K562 (cell line): ENCODE measurements at regions not wholly inside any gene's neighbourhood (a gene's known extent, or its start where the extent isn't known, plus 50 kb on each side); places are given as distances from the start of the nearest gene placed in this dataset.

ENCODE experiments used
- ATAC-seq: fragments of 200-7000 bp; cut with Tn5 transposase; 3 replicates; pipeline ENCODE4 v1.9.1; 2020; ENCODE audit warnings: moderate library complexity
- BruUV-seq: library from RNA; stranded (reverse); fragments of 400-500 nt; replicated peaks from 2 replicates; lab custom pipeline; 2021; lab: Mats Ljungman, UMichigan
- CTCF ChIA-PET: fragments of 300-600 bp; formaldehyde crosslinking; extraction: SDS; loops from one replicate; lab custom pipeline; 2021; ENCODE audit warnings: low intra/inter-chr PET ratio; lab: Yijun Ruan, JAX
- POLR2A ChIA-PET: fragments of 300-600, 350-650 bp; sonication (Branson Sonifier 250); formaldehyde crosslinking; extraction: SDS; loops from one replicate; lab custom pipeline; 2021; ENCODE audit warnings: antibody characterized with exemption, inconsistent platforms; lab: Yijun Ruan, JAX
- DNase-seq, 4 experiments: peaks; one replicate each; pipeline versions ENCODE4 v3.0.0 to v3.0.0-alpha.2; 2011 to 2018; ENCODE audit warnings: low spot score in 3 of 4, mixed read lengths in 3 of 4; ENCODE audit errors: extremely low read depth in 1 of 4
- FAIRE-seq: peaks from 2 replicates; lab custom pipeline; 2011; peaks lifted over from hg19 to GRCh38; lab: Jason Lieb, UNC
- H2AFZ ChIP-seq: 2 replicates; pipeline ENCODE4 v1.6.0; 2011; ENCODE audit warnings: low read depth, low read length, control low read depth, inconsistent platforms
- H3K27ac ChIP-seq: fragments of 200-600 bp; 3 replicates; pipeline ENCODE4 v1.8.0; 2011; ENCODE audit warnings: low read depth, mild to moderate bottlenecking, control low read depth, inconsistent platforms, low read length, moderate library complexity, mixed read lengths; ENCODE audit errors: extremely low read depth
- H3K27me3 ChIP-seq, 2 experiments: fragments of 300-600 bp in 1 of 2; 2 replicates in 1 of 2; 3 replicates in 1 of 2; pipeline versions ENCODE4 v1.6.0 to v1.8.0; 2011; ENCODE audit warnings: inconsistent platforms in 2 of 2, low read length in 2 of 2, mild to moderate bottlenecking in 1 of 2, mixed read lengths in 1 of 2, moderate library complexity in 1 of 2; ENCODE audit not compliant: control insufficient read depth in 2 of 2, insufficient read depth in 2 of 2
- H3K36me3 ChIP-seq: fragments of 300-600 bp; 3 replicates; pipeline ENCODE4 v1.8.0; 2011; ENCODE audit warnings: mild to moderate bottlenecking, low read length, inconsistent platforms; ENCODE audit not compliant: control insufficient read depth, insufficient read depth
- H3K4me1 ChIP-seq, 2 experiments: fragments of 200-600 bp in 1 of 2; replicated peaks in 1 of 2; 2 replicates in 1 of 2; 3 replicates in 1 of 2; pipeline versions ENCODE4 v1.5.1 to v1.8.0; 2011; ENCODE audit warnings: inconsistent platforms in 2 of 2, low read length in 2 of 2, mild to moderate bottlenecking in 1 of 2, mixed read lengths in 1 of 2, moderate library complexity in 1 of 2; ENCODE audit not compliant: control insufficient read depth in 2 of 2, insufficient read depth in 2 of 2
- H3K4me2 ChIP-seq: 2 replicates; pipeline ENCODE4 v1.6.1; 2011; ENCODE audit warnings: low read length, control low read depth, inconsistent platforms, mixed read lengths; ENCODE audit not compliant: insufficient read depth
- H3K4me3 ChIP-seq: fragments of 200-600 bp; sonication (generic), shearing (Covaris generic); 2 replicates; pipeline ENCODE4 v1.5.1; 2016; ENCODE audit warnings: control low read depth, inconsistent platforms
- H3K79me2 ChIP-seq: fragments of 200-600 bp; 3 replicates; pipeline ENCODE4 v1.8.0; 2011; ENCODE audit warnings: low read length, inconsistent platforms; ENCODE audit not compliant: control insufficient read depth, insufficient read depth
- H3K9ac ChIP-seq, 2 experiments: 2 replicates each; pipeline versions ENCODE4 v1.6.0 to v1.6.1; 2011; ENCODE audit warnings: low read depth in 2 of 2, low read length in 2 of 2, control low read depth in 1 of 2, inconsistent platforms in 1 of 2, mild to moderate bottlenecking in 1 of 2, mixed read lengths in 1 of 2; ENCODE audit not compliant: insufficient read depth in 1 of 2
- H3K9me1 ChIP-seq: one replicate; pipeline ENCODE4 v1.6.0; 2011; ENCODE audit warnings: inconsistent platforms, mild to moderate bottlenecking, low read length, moderate library complexity; ENCODE audit not compliant: control insufficient read depth, insufficient read depth
- H3K9me3 ChIP-seq: replicated peaks from 2 replicates; pipeline ENCODE4 v1.5.1; 2011; ENCODE audit warnings: low read depth, low read length, inconsistent platforms; ENCODE audit not compliant: control insufficient read depth, insufficient read depth
- H4K20me1 ChIP-seq: replicated peaks from 2 replicates; pipeline ENCODE4 v1.6.1; 2011; ENCODE audit warnings: low read length, inconsistent platforms, mixed read lengths; ENCODE audit not compliant: control insufficient read depth, insufficient read depth
- ARNT ChIP-seq, 2 experiments: fragments of 450-650 bp; IDR thresholded peaks; 2 replicates each; pipeline ENCODE4 v1.6.1; 2016; ENCODE audit warnings: mild to moderate bottlenecking in 1 of 2
- EWSR1 ChIP-seq: fragments of 450-650 bp; IDR thresholded peaks from 2 replicates; pipeline ENCODE4 v1.6.1; 2018; ENCODE audit warnings: borderline replicate concordance, mild to moderate bottlenecking, low read depth, moderate library complexity; ENCODE audit not compliant: partially characterized antibody
- GABPB2 ChIP-seq: fragments of 250-450 bp; sonication (Bioruptor Pico); conservative IDR thresholded peaks from 2 replicates; pipeline ENCODE4 v1.5.1; 2021; ENCODE audit warnings: mild to moderate bottlenecking
- KDM1A ChIP-seq, 2 experiments: fragments of 450-650 bp; IDR thresholded peaks; 2 replicates each; pipeline ENCODE4 v1.6.1; 2016; ENCODE audit warnings: mild to moderate bottlenecking in 2 of 2
- KLF13 ChIP-seq: fragments of 450-650 bp; IDR thresholded peaks from 2 replicates; pipeline ENCODE4 v1.6.1; 2016; ENCODE audit warnings: missing genetic modification characterization, low read depth, mild to moderate bottlenecking, missing compliant biosample characterization, moderate library complexity, borderline replicate concordance
- NR0B1 ChIP-seq: fragments of 450-650 bp; IDR thresholded peaks from one replicate; pipeline ENCODE4 v1.6.1; 2018; ENCODE audit warnings: mild to moderate bottlenecking, moderate library complexity; ENCODE audit not compliant: partially characterized antibody
- SMAD2 ChIP-seq: fragments of 150-350 bp; IDR thresholded peaks from 2 replicates; pipeline ENCODE4 v1.6.1; 2014; ENCODE audit warnings: low read depth, mild to moderate bottlenecking, low read length
- TCF7L2 ChIP-seq: fragments of 150-350 bp; IDR thresholded peaks from 2 replicates; pipeline ENCODE4 v1.6.1; 2016; ENCODE audit warnings: low read depth, mild to moderate bottlenecking, low read length, moderate library complexity
- THRA ChIP-seq: fragments of 450-650 bp; IDR thresholded peaks from 2 replicates; pipeline ENCODE4 v1.6.1; 2017; ENCODE audit warnings: mild to moderate bottlenecking, moderate library complexity
- ZNF655 ChIP-seq: fragments of 250-450 bp; sonication (Bioruptor Pico); IDR thresholded peaks from 2 replicates; pipeline ENCODE4 v1.5.0; 2021
- ZNF830 ChIP-seq: fragments of 250-450 bp; sonication (Bioruptor Pico); IDR thresholded peaks from 2 replicates; pipeline ENCODE4 v1.5.0; 2021; ENCODE audit warnings: mild to moderate bottlenecking
- WGBS: fragments of 100-300 bp; shearing (Covaris generic); methylation state at CpG from one replicate; pipeline ENCODE4 v1.1.6; 2016; ENCODE audit warnings: low coverage, mixed read lengths; ENCODE audit not compliant: insufficient coverage; ENCODE audit errors: missing lambda C conversion rate; 5-methylcytosine and 5-hydroxymethylcytosine counted together
- in situ Hi-C: fragments of 300-500 bp; cut with MboI; formaldehyde crosslinking; loops from 4 replicates; pipeline ENCODE4 v1.15.0; 2018; ENCODE audit warnings: inconsistent platforms, mixed read lengths
- intact Hi-C: fragments of 100-400 bp; cut with micrococcal nuclease; formaldehyde crosslinking; loops from 2 replicates; pipeline ENCODE4 v1.14.2; 2022
- TF ChIP-seq, protein P1 (sequence below): fragments of 450-650 bp; formaldehyde crosslinking; IDR thresholded peaks from 2 replicates; pipeline ENCODE4 v1.4.0; 2022; ENCODE audit warnings: mild to moderate bottlenecking, moderate library complexity

DNA sequence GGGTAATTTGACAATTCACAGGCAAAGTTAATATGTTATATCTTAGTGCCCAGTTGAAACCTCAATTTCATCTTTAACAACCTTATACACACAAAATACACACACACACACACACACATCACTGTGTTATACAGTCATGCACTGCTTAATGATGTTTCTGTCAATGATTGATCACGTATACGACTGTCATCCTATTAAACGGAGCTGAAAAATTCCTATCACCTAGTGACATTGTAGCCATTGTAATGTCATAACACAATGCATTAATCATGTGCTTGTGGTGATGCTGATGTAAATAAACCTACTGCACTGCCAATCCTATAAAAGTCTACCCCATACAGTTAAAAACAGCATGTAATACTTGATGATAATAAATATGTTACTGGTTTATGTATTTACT is 64.8 kb upstream of the HLA-E start:
- ChIA-PET POLR2A (no interaction called here), CTCF (no interaction called here)
- Histone ChIP-seq H3K79me2 (no peaks in the 10 kb centered on the region), H3K36me3 (no peaks in the 10 kb centered on the region), H3K4me1 (no peaks in the 10 kb centered on the region), H3K4me3 (no peak overlapping the region), H3K27ac (no peak overlapping the region), H3K9me3 (no peaks in the 10 kb centered on the region), H3K27me3 (peaks cover 4 to 7% of the 10 kb centered on the region in 2 experiments; a peak in 4 of 5 replicates), H4K20me1 (no peaks in the 10 kb centered on the region), H2AFZ (no peak overlapping the region), H3K9ac (no peak overlapping the region), H3K9me1 (no peaks in the 10 kb centered on the region), H3K4me2 (no peak overlapping the region)
- ATAC-seq = no peak
- peak; percentile 11 for FAIRE-seq
- 1% methylated on average over 3 of the region's 3 CpGs for WGBS
- BruUV-seq = no TSS peak
- TF ChIP-seq NR0B1 (no peak), ARNT (IDR thresholded peaks at IDR 0.05) (no peak), GABPB2 (no peak), KLF13 (tag) (no peak), SMAD2 (no peak), EWSR1 (no peak), KDM1A (IDR thresholded peaks at IDR 0.05) (no peak), ZNF830 (no peak), THRA (no peak), TCF7L2 (no peak), ZNF655 (CRISPR knock-in tag) (no peak)
- TF ChIP-seq, protein P1, sequence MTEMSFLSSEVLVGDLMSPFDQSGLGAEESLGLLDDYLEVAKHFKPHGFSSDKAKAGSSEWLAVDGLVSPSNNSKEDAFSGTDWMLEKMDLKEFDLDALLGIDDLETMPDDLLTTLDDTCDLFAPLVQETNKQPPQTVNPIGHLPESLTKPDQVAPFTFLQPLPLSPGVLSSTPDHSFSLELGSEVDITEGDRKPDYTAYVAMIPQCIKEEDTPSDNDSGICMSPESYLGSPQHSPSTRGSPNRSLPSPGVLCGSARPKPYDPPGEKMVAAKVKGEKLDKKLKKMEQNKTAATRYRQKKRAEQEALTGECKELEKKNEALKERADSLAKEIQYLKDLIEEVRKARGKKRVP (CRISPR knock-in tag) = no peak
- intact Hi-C loops (no loop called here), in situ Hi-C loops (no loop called here)
- no peak for DNase-seq
